Activated T-cell treated with anti-CD3 and anti-CD28 coated beads, Interleukin-2, amount 50 U/mL, for 24 hours (primary cell): ENCODE measurements at regions not wholly inside any gene's neighbourhood (a gene's known extent, or its start where the extent isn't known, plus 50 kb on each side); places are given as distances from the start of the nearest gene placed in this dataset.

ENCODE experiments used
- DNase-seq: peaks from one replicate; pipeline ENCODE4 v3.0.0-alpha.2; 2020
- H3K27ac Mint-ChIP-seq: 2 replicates; pipeline ENCODE4 v1.8.0; 2020; ENCODE audit warnings: mild to moderate bottlenecking, mixed read lengths
- H3K27me3 Mint-ChIP-seq: 2 replicates; pipeline ENCODE4 v1.8.0; 2020; ENCODE audit warnings: mixed read lengths
- H3K36me3 Mint-ChIP-seq: 2 replicates; pipeline ENCODE4 v1.8.0; 2020; ENCODE audit warnings: low read depth, mixed read lengths
- H3K4me1 Mint-ChIP-seq: 2 replicates; pipeline ENCODE4 v1.8.0; 2020; ENCODE audit warnings: low read depth, mixed read lengths
- H3K4me3 Mint-ChIP-seq: 2 replicates; pipeline ENCODE4 v1.8.0; 2020; ENCODE audit warnings: mild to moderate bottlenecking, moderate library complexity, mixed read lengths
- H3K9me3 Mint-ChIP-seq: 2 replicates; pipeline ENCODE4 v1.8.0; 2020; ENCODE audit warnings: mixed read lengths

- Mint-ChIP-seq H3K27ac (no peak overlapping the region), H3K36me3 (no peaks in the 10 kb centered on the region), H3K9me3 (no peaks in the 10 kb centered on the region), H3K4me3 (no peak overlapping the region), H3K27me3 (no peaks in the 10 kb centered on the region), H3K4me1 (no peaks in the 10 kb centered on the region)
- no peak for DNase-seq
Measured at GRCh38 chr5:135221187-135221473, 177.9 kb downstream of the MACROH2A1 start.

GRCh38 chr5:135220394-135221186, 178.4 kb downstream of the MACROH2A1 start:
- H3K27ac Mint-ChIP-seq: no peak overlapping the region
- H3K36me3 Mint-ChIP-seq: no peaks in the 10 kb centered on the region
- H3K4me1 Mint-ChIP-seq: no peaks in the 10 kb centered on the region

GRCh38 chr5:135219868-135220267, 179.2 kb downstream of the MACROH2A1 start:
- peak; percentile 6 for DNase-seq
- Mint-ChIP-seq H3K36me3 (no peaks in the 10 kb centered on the region), H3K4me1 (no peaks in the 10 kb centered on the region), H3K9me3 (no peaks in the 10 kb centered on the region), H3K27ac (no peak overlapping the region), H3K4me3 (no peak overlapping the region), H3K27me3 (no peaks in the 10 kb centered on the region)

More at GRCh38 chr5:135220394-135221186, 178.4 kb downstream of the MACROH2A1 start:
- no peaks in the 10 kb centered on the region for H3K27me3 Mint-ChIP-seq
- H3K4me3 Mint-ChIP-seq: no peak overlapping the region
- no peaks in the 10 kb centered on the region for H3K9me3 Mint-ChIP-seq
- no peak for DNase-seq

- DNase-seq: no peak
- Mint-ChIP-seq H3K9me3 (no peaks in the 10 kb centered on the region), H3K4me1 (no peaks in the 10 kb centered on the region), H3K27me3 (no peaks in the 10 kb centered on the region), H3K4me3 (no peak overlapping the region), H3K27ac (no peak overlapping the region), H3K36me3 (no peaks in the 10 kb centered on the region)
Measured at GRCh38 chr5:135218790-135219568, 180.1 kb downstream of the MACROH2A1 start.

GRCh38 chr5:135218486-135218755, 180.6 kb downstream of the MACROH2A1 start:
- Mint-ChIP-seq H3K27ac (no peak overlapping the region), H3K4me1 (no peaks in the 10 kb centered on the region), H3K36me3 (no peaks in the 10 kb centered on the region), H3K4me3 (no peak overlapping the region), H3K9me3 (no peaks in the 10 kb centered on the region), H3K27me3 (no peaks in the 10 kb centered on the region)
- DNase-seq: no peak

GRCh38 chr5:135217669-135218485, 181.2 kb downstream of the MACROH2A1 start:
- H3K4me1 Mint-ChIP-seq: no peaks in the 10 kb centered on the region
- H3K36me3 Mint-ChIP-seq: no peaks in the 10 kb centered on the region
- H3K27ac Mint-ChIP-seq: no peak overlapping the region
- no peak for DNase-seq
- no peaks in the 10 kb centered on the region for H3K27me3 Mint-ChIP-seq
- H3K9me3 Mint-ChIP-seq: no peaks in the 10 kb centered on the region
- H3K4me3 Mint-ChIP-seq: no peak overlapping the region

- H3K4me1 Mint-ChIP-seq: no peaks in the 10 kb centered on the region
- no peak overlapping the region for H3K27ac Mint-ChIP-seq
- no peaks in the 10 kb centered on the region for H3K36me3 Mint-ChIP-seq
- H3K9me3 Mint-ChIP-seq: no peaks in the 10 kb centered on the region
- DNase-seq: no peak
- H3K27me3 Mint-ChIP-seq: no peaks in the 10 kb centered on the region
- no peak overlapping the region for H3K4me3 Mint-ChIP-seq
Measured at GRCh38 chr5:135216471-135217343, 182.3 kb downstream of the MACROH2A1 start.

- H3K27me3 Mint-ChIP-seq: no peaks in the 10 kb centered on the region
- H3K27ac Mint-ChIP-seq: no peak overlapping the region
- no peak overlapping the region for H3K4me3 Mint-ChIP-seq
- no peaks in the 10 kb centered on the region for H3K36me3 Mint-ChIP-seq
- no peak for DNase-seq
- no peaks in the 10 kb centered on the region for H3K9me3 Mint-ChIP-seq
- H3K4me1 Mint-ChIP-seq: no peaks in the 10 kb centered on the region
Measured at GRCh38 chr5:135215617-135216470, 181.8 kb upstream of the PITX1 start.

- Mint-ChIP-seq H3K9me3 (no peaks in the 10 kb centered on the region), H3K27ac (no peak overlapping the region), H3K36me3 (no peaks in the 10 kb centered on the region), H3K4me1 (no peaks in the 10 kb centered on the region), H3K27me3 (peaks cover 4% of the 10 kb centered on the region), H3K4me3 (no peak overlapping the region)
- no peak for DNase-seq
Measured at GRCh38 chr5:135214897-135215616, 181.0 kb upstream of the PITX1 start.

GRCh38 chr5:135213466-135214239, 179.6 kb upstream of the PITX1 start:
- Mint-ChIP-seq H3K4me1 (no peaks in the 10 kb centered on the region), H3K36me3 (no peaks in the 10 kb centered on the region), H3K27ac (no peak overlapping the region), H3K9me3 (no peaks in the 10 kb centered on the region), H3K4me3 (no peak overlapping the region), H3K27me3 (peaks cover 7% of the 10 kb centered on the region)
- DNase-seq: no peak

GRCh38 chr5:135213027-135213386, 179.0 kb upstream of the PITX1 start:
- Mint-ChIP-seq H3K27ac (no peak overlapping the region), H3K4me1 (no peaks in the 10 kb centered on the region), H3K9me3 (no peaks in the 10 kb centered on the region)

GRCh38 chr5:135212361-135213026, 178.5 kb upstream of the PITX1 start:
- DNase-seq: no peak
- Mint-ChIP-seq H3K4me1 (no peaks in the 10 kb centered on the region), H3K4me3 (no peak overlapping the region), H3K9me3 (no peaks in the 10 kb centered on the region), H3K27ac (no peak overlapping the region), H3K36me3 (no peaks in the 10 kb centered on the region), H3K27me3 (peaks cover 8% of the 10 kb centered on the region)

More at GRCh38 chr5:135213027-135213386, 179.0 kb upstream of the PITX1 start:
- no peak for DNase-seq
- Mint-ChIP-seq H3K27me3 (peaks cover 8% of the 10 kb centered on the region), H3K36me3 (no peaks in the 10 kb centered on the region), H3K4me3 (no peak overlapping the region)
